Glutamatergic neuron (in vitro differentiated cells): ENCODE measurements at regions not wholly inside any gene's neighbourhood (a gene's known extent, or its start where the extent isn't known, plus 50 kb on each side); places are given as distances from the start of the nearest gene placed in this dataset.

Source experiments
- DNase-seq: peaks from one replicate; pipeline ENCODE4 v3.0.0; 2022
- H3K27ac Mint-ChIP-seq: one replicate; pipeline ENCODE4 v1.8.0; 2020; ENCODE audit warnings: mild to moderate bottlenecking, mixed read lengths, inconsistent platforms; ENCODE audit not compliant: unreplicated experiment
- H3K27me3 Mint-ChIP-seq: one replicate; pipeline ENCODE4 v1.8.0; 2020; ENCODE audit warnings: mild to moderate bottlenecking, moderate library complexity, mixed read lengths, inconsistent platforms; ENCODE audit not compliant: unreplicated experiment
- H3K36me3 Mint-ChIP-seq: one replicate; pipeline ENCODE4 v1.8.0; 2020; ENCODE audit warnings: mild to moderate bottlenecking, mixed read lengths, inconsistent platforms; ENCODE audit not compliant: unreplicated experiment
- H3K4me1 Mint-ChIP-seq: one replicate; pipeline ENCODE4 v1.8.0; 2020; ENCODE audit warnings: mild to moderate bottlenecking, low read depth, mixed read lengths, inconsistent platforms; ENCODE audit not compliant: unreplicated experiment
- H3K4me3 Mint-ChIP-seq: one replicate; pipeline ENCODE4 v1.8.0; 2020; ENCODE audit warnings: mild to moderate bottlenecking, mixed read lengths, inconsistent platforms; ENCODE audit not compliant: unreplicated experiment
- H3K9me3 Mint-ChIP-seq: one replicate; pipeline ENCODE4 v1.8.0; 2020; ENCODE audit warnings: mild to moderate bottlenecking, moderate library complexity, mixed read lengths, inconsistent platforms; ENCODE audit not compliant: unreplicated experiment
- TF ChIP-seq, protein P1 (sequence below): fragments of 200-600 bp; sonication (generic); IDR thresholded peaks from one replicate; pipeline ENCODE4 v1.5.0; 2021; ENCODE audit not compliant: partially characterized antibody, unreplicated experiment

DNA sequence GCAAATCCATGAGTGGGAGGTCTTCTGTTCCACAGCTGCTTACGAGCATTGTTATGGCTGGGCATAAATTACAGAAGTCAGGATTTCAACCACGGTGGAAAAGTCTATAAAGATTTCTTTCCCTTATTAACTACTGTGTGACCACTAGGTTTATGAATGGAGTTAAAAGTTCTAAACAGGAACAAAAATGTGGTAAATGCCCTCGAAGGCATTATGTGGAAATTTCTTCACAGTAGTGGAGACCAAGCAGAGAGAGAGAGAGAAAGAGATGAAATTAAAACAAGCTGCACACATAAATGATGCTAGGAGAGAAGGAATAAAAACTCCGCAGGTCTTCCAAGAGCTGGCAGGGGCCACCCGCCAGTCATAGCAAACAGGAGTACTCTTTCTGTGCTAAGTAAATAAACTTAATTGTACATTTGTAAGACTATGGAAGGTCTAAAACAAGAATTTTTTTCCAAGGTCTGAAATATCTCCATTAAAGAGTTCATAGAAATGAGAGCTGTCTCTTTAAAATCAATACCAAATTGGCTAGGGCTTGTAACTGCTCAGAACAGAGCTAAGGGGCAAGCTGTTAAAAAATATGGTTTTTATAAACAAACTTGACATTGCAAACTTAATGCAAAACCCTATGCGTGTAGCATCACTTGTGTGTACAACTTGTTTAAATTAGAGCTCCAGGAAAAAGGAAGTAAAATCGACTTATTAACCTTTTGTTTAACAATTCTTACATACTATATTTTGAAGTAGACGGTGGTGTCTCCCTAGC, 438.2 kb downstream of the MEIS1 start:
- Mint-ChIP-seq H3K27ac (no peak overlapping the region), H3K4me3 (no peak overlapping the region), H3K27me3 (peaks cover 5% of the 10 kb centered on the region), H3K4me1 (no peaks in the 10 kb centered on the region), H3K9me3 (peaks cover 3% of the 10 kb centered on the region), H3K36me3 (no peaks in the 10 kb centered on the region)
- TF ChIP-seq, protein P1, sequence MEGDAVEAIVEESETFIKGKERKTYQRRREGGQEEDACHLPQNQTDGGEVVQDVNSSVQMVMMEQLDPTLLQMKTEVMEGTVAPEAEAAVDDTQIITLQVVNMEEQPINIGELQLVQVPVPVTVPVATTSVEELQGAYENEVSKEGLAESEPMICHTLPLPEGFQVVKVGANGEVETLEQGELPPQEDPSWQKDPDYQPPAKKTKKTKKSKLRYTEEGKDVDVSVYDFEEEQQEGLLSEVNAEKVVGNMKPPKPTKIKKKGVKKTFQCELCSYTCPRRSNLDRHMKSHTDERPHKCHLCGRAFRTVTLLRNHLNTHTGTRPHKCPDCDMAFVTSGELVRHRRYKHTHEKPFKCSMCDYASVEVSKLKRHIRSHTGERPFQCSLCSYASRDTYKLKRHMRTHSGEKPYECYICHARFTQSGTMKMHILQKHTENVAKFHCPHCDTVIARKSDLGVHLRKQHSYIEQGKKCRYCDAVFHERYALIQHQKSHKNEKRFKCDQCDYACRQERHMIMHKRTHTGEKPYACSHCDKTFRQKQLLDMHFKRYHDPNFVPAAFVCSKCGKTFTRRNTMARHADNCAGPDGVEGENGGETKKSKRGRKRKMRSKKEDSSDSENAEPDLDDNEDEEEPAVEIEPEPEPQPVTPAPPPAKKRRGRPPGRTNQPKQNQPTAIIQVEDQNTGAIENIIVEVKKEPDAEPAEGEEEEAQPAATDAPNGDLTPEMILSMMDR = no peak
- DNase-seq = no peak

DNA sequence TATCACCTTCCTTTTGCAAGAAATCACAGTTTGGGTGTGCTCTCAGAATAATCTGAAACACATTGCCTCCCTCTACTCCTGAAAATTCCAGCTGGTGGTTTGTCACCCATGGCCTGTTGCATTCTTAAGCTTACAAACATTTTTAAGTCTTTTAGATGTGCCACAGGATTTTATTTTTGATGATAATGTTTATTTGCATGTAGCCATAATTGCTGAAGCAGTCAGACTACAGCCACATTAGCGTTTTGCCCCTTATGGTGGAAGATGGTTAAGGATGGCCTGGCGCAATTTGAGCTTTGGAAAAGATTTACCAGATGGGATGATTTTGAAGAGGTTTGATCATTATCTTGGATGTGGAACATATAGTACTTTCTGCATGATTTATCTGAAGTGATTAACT, 439.5 kb downstream of the MEIS1 start:
- TF ChIP-seq, protein P1 = no peak
- H3K27ac Mint-ChIP-seq = no peak overlapping the region
- no peak for DNase-seq
- H3K4me1 Mint-ChIP-seq = no peaks in the 10 kb centered on the region
- no peaks in the 10 kb centered on the region for H3K27me3 Mint-ChIP-seq
- no peak overlapping the region for H3K4me3 Mint-ChIP-seq
- H3K9me3 Mint-ChIP-seq = no peaks in the 10 kb centered on the region
- no peaks in the 10 kb centered on the region for H3K36me3 Mint-ChIP-seq

- no peaks in the 10 kb centered on the region for H3K27me3 Mint-ChIP-seq
- H3K4me3 Mint-ChIP-seq = no peak overlapping the region
- H3K4me1 Mint-ChIP-seq = no peaks in the 10 kb centered on the region
- H3K27ac Mint-ChIP-seq = no peak overlapping the region
- no peaks in the 10 kb centered on the region for H3K9me3 Mint-ChIP-seq
- H3K36me3 Mint-ChIP-seq = no peaks in the 10 kb centered on the region
- TF ChIP-seq, protein P1 = no peak
- no peak for DNase-seq
Measured at GRCh38 chr2:66875941-66876462, 441.1 kb downstream of the MEIS1 start.

DNA sequence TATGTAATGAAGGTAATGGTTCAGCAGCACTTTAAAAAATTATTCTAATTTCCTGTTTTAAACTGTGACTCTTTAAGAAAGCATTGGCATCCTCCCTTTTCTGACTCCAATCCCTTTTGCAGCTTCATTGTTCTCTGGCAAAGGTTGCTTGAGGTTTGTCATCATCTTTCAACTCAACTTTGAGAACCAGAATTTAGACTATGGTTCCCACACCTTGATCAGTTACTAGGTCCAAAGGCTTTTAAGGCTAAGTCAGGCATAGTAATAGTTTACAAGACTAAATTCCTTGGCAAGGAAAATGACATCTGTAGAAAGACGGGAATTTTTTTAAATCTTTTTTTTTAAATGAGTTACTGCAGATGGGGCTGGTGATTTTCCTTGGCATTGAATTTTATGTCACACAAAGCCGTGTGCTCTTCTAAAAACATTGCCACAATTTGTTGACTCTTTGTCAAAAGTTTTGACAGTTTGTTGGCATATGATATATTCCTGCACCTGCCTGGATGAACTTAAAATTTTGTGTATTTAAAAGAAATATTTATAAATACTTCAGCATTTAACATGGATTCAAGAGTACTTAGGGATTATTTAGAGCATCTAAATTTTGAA, 451.0 kb downstream of the MEIS1 start:
- Mint-ChIP-seq H3K27me3 (no peaks in the 10 kb centered on the region), H3K27ac (no peak overlapping the region), H3K9me3 (no peaks in the 10 kb centered on the region), H3K36me3 (peaks cover 4% of the 10 kb centered on the region), H3K4me3 (no peak overlapping the region), H3K4me1 (no peaks in the 10 kb centered on the region)
- TF ChIP-seq, protein P1 = no peak
- no peak for DNase-seq

GRCh38 chr2:66888246-66888645, 453.3 kb downstream of the MEIS1 start:
- Mint-ChIP-seq H3K36me3 (peaks cover 4% of the 10 kb centered on the region), H3K4me1 (no peaks in the 10 kb centered on the region), H3K27me3 (no peaks in the 10 kb centered on the region), H3K9me3 (no peaks in the 10 kb centered on the region), H3K4me3 (no peak overlapping the region), H3K27ac (no peak overlapping the region)
- DNase-seq = no peak
- TF ChIP-seq, protein P1 = no peak
